Left cardiac atrium (tissue), 4 donors: ENCODE measurements at regions not wholly inside any gene's neighbourhood (a gene's known extent, or its start where the extent isn't known, plus 50 kb on each side); places are given as distances from the start of the nearest gene placed in this dataset.
"Not testable (repeated sequence)": the region's sequence is repeated elsewhere in the genome, so short reads cannot be mapped to it uniquely, and the experiment has no call there.

Experiments used
- ATAC-seq, 2 donors: fragments of 200-7000 bp; cut with Tn5 transposase; one replicate each; pipeline ENCODE4 v1.9.1; 2020; ENCODE audit warnings: mild to moderate bottlenecking in 2 of 2, moderate library complexity in 2 of 2
- DNase-seq: peaks from one replicate; pipeline ENCODE4 v3.0.0-alpha.2; 2020
- intact Hi-C, 2 donors: fragments of 100-400 bp; cut with DNase I; formaldehyde crosslinking; loops; one replicate each; pipeline versions ENCODE4 v1.14.1 to v1.15.1; 2022 to 2023
- donor health status: DM: no; HTN: yes; CAD: no.
- donor health status: DM: no; HTN: yes; CAD: no; lungs with severe emphysema.
- donor health status: DM: yes; HTN: yes; CAD: no.
- donor health status: Dilated cardiomyopathy.

GRCh38 chr9:27791311-27791710 is 218.0 kb upstream of the C9orf72 start:
- intact Hi-C loops = no loop called here
- ATAC-seq = no peak
- no peak for DNase-seq

- intact Hi-C loops = no loop called here
- DNase-seq = no peak
Measured at GRCh38 chr9:27792971-27793689, 219.8 kb upstream of the C9orf72 start.

DNA sequence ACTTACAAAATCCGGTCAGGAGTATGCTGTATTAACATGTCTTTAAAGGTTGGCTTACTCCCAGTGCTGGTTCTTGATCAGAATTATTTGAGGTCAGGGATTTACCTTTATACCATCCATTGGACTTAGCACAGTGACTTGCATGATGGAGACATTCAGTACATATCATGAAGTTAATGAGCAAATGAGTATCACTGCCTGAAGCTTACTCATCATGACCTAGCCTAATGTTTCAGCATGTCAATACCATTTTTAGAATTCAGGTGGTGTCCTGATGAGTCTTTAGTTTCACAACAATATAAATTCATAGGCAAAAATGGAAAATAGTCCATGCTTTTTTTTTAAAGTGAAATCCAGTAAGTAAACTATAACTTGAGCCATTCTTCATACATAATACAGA is 226.0 kb upstream of the C9orf72 start:
- intact Hi-C loops = no loop called here
- ATAC-seq (no peak), DNase-seq (no peak)

More at GRCh38 chr9:27792971-27793689, 219.8 kb upstream of the C9orf72 start:
- ATAC-seq = no peak

DNA sequence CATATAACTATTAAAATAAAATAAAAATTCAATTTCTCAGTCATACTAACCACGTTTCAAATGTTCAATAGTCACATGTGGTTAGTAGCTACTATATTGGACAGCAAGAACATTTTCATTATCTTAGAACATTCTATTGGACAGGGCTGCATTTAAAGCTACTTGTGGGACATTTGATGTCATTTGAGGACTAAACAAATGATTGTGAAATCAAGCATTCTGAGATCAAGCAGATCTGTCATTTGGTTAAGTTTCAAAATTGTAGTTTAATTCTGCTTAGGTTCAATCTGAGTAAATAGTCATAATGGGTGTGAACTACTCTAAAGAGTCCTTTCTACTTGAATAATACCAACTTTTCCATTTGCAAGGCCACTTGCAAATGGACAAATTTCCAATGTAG is 226.9 kb upstream of the C9orf72 start:
- intact Hi-C loops = no loop called here
- ATAC-seq (no peak), DNase-seq (no peak)

- DNase-seq = no peak
- intact Hi-C loops = no loop called here
- no peak for ATAC-seq
Measured at GRCh38 chr9:27800692-27801370, 227.6 kb upstream of the C9orf72 start.

- intact Hi-C loops = no loop called here
- no peak for DNase-seq
Measured at GRCh38 chr9:27801545-27801944, 228.3 kb upstream of the C9orf72 start.

GRCh38 chr9:27802418-27802817 is 229.1 kb upstream of the C9orf72 start:
- no peak for ATAC-seq
- intact Hi-C loops = no loop called here
- DNase-seq = no peak

More at GRCh38 chr9:27801545-27801944, 228.3 kb upstream of the C9orf72 start:
- no peak for ATAC-seq

GRCh38 chr9:27808864-27809263 is 235.6 kb upstream of the C9orf72 start:
- intact Hi-C loops = no loop called here
- ATAC-seq (no peak), DNase-seq (no peak)

- intact Hi-C loops = no loop called here
- ATAC-seq (no peak), DNase-seq (no peak)
Measured at GRCh38 chr9:27817747-27818146, 244.5 kb upstream of the C9orf72 start.

GRCh38 chr9:27818348-27818747 is 245.1 kb upstream of the C9orf72 start:
- intact Hi-C loops = no loop called here
- DNase-seq (no peak), ATAC-seq (no peak)

DNA sequence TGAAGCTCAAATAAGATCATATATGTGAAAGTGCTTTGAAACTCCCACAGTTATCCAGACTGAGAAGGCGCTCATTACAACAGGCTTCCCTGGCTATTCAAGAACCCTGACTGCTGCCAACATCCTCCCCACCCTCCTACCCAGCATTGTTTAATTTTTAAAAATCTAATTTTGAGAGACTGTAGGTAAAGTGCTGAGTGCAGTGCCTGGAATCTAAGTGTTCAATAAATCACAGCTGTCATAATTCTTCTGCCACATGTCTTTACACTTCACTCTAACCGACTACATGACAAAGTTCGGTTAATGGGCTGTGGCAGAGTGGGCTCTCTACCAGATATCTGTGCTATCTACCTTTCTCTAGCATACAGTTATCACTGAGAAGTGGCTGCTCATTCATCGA is 255.6 kb upstream of the C9orf72 start:
- DNase-seq (no peak), ATAC-seq (no peak)
- intact Hi-C loops = no loop called here

GRCh38 chr9:27829621-27830020 is 256.3 kb upstream of the C9orf72 start:
- DNase-seq (no peak), ATAC-seq (no peak)
- intact Hi-C loops = no loop called here

DNA sequence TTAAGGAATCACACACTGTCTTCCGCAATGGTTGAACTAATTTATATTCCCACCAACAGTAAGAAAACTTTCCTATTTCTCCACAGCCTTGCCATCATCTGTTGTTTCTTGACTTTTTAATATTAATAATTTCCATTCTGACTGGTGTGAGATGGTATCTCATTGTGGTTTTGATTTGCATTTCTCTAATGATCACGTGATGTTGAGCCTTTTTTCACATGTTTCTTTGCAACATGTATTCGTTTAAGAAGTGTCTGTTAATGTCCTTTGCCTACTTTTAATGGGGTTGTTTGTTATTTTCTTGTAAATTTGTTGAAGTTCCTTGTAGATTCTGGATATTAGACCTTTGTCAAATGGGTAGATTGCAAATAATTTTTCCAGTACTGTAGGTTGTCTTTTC is 258.8 kb upstream of the C9orf72 start:
- DNase-seq, ATAC-seq, intact Hi-C loops: not testable (repeated sequence)

DNA sequence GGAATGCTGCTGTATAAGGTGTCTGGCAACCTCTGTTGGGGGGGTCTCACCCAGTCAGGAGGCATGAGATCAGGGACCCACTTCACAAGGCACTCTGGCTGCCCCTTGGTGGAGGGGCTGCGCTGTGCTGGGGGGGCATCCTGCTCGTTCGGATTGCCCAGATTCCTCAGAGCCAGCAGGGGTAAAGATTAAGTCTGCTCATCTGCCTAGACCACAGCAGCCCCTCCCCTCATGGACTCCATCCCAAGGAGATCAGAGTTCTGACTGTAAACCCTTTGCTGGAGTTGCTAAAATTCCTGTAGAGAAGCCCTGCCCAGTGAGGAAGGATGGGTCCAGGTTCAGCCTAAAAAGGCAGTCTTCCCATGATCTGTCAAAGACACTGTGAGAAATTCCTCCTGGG is 262.0 kb upstream of the C9orf72 start:
- intact Hi-C loops = no loop called here

DNA sequence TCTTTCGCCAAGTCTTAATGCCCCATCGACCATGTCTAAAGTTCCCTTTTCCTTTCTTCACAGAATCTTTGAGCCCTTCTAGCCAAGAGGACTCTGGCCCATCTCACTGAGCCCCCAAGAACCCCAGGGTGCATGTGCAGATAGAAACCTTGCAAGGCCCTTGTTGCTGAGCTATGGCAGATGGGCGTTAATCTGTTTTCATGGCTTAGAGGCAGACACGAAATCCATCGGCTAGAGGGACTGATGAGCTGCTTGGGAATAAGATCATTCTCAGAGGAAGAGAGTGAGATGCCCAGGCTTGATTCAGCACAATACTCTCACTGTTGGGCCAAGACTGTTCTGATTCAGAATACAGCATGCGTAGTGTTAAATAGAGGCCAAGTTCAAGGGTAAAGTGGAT is 262.5 kb upstream of the C9orf72 start:
- ATAC-seq (no peak), DNase-seq (no peak)
- intact Hi-C loops = no loop called here

More for the DNA sequence above, 262.0 kb upstream of the C9orf72 start:
- ATAC-seq = no peak
- no peak for DNase-seq

- ATAC-seq = no peak
- intact Hi-C loops = no loop called here
Measured at GRCh38 chr9:27836661-27837401, 263.6 kb upstream of the C9orf72 start.

GRCh38 chr9:27838876-27839275 is 265.6 kb upstream of the C9orf72 start:
- no peak for DNase-seq
- intact Hi-C loops = no loop called here
- no peak for ATAC-seq

More at GRCh38 chr9:27836661-27837401, 263.6 kb upstream of the C9orf72 start:
- no peak for DNase-seq

DNA sequence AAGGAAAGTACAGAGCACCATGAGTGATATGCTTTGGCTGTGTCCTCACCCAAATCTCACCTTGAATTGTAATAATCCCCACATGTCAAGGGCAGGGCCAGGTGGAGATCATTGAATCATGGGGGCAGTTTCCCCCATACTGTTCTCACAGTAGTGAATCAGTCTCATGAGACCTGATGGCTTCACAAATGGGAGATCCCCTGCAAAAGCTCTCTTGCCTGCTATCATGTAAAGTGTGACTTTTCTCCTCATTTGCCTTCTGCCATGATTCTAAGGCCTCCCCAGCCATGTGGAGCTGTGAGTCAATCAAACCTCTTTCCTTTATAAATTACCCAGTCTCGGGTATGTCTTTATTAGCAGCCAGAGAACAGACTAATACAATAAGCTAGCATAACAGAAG is 266.5 kb upstream of the C9orf72 start:
- DNase-seq, intact Hi-C loops, ATAC-seq: not testable (repeated sequence)

DNA sequence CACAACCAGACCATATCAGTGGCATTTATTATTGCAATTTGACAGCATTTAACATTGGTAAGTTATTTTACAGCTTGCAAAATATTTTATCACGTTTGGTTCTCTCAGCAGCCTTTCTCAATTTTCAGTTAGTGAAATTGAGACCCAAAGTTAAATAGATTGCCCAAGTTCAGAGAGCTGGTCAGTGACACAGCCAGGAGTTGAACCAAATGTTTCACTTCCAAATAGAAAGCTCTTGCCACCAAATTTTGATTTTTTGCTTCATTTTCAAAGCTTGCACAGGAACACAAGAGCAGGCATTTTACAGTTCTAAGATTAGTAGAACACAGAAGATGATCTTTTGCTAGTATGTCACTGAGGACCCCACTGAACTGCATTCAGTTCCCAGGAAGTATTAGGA is 271.5 kb upstream of the C9orf72 start:
- ATAC-seq = no peak
- DNase-seq = no peak
- intact Hi-C loops = no loop called here

- intact Hi-C loops = no loop called here
- no peak for DNase-seq
- no peak for ATAC-seq
Measured at GRCh38 chr9:27847380-27847779, 274.1 kb upstream of the C9orf72 start.
